Astrocyte (in vitro differentiated cells and primary cell): ENCODE measurements at regions not wholly inside any gene's neighbourhood (a gene's known extent, or its start where the extent isn't known, plus 50 kb on each side); places are given as distances from the start of the nearest gene placed in this dataset.
A peak's percentile ranks its signal among the peaks of the same experiment; 100 is the strongest.

Experiments
- DNase-seq: peaks from one replicate; pipeline ENCODE4 v3.0.0-alpha.2; 2010; ENCODE audit warnings: low read depth
- FAIRE-seq: peaks from 2 replicates; lab custom pipeline; 2011; peaks lifted over from hg19 to GRCh38; lab: Jason Lieb, UNC
- H2AFZ ChIP-seq: 2 replicates; pipeline ENCODE4 v1.6.0; 2012; ENCODE audit warnings: low read depth, low read length, inconsistent platforms
- H3K27ac ChIP-seq: 2 replicates; pipeline ENCODE4 v1.5.1; 2011; ENCODE audit warnings: low read depth, low read length, inconsistent platforms
- H3K27me3 ChIP-seq: 2 replicates; pipeline ENCODE4 v1.6.0; 2011; ENCODE audit warnings: low read length, inconsistent platforms; ENCODE audit not compliant: insufficient read depth
- H3K36me3 ChIP-seq: 2 replicates; pipeline ENCODE4 v1.5.1; 2011; ENCODE audit warnings: low read length, inconsistent platforms; ENCODE audit not compliant: insufficient read depth
- H3K4me1 ChIP-seq: 2 replicates; pipeline ENCODE4 v1.5.1; 2011; ENCODE audit warnings: low read length, inconsistent platforms; ENCODE audit not compliant: insufficient read depth
- H3K4me2 ChIP-seq: 2 replicates; pipeline ENCODE4 v1.6.0; 2012; ENCODE audit warnings: low read length, inconsistent platforms
- H3K4me3 ChIP-seq: 2 replicates; pipeline ENCODE4 v1.5.1; 2011; ENCODE audit warnings: low read depth, mild to moderate bottlenecking, low read length, inconsistent platforms; ENCODE audit not compliant: insufficient read depth
- H3K79me2 ChIP-seq: 2 replicates; pipeline ENCODE4 v1.6.0; 2012; ENCODE audit warnings: mild to moderate bottlenecking, low read length, inconsistent platforms; ENCODE audit not compliant: insufficient read depth
- H3K9ac ChIP-seq: 2 replicates; pipeline ENCODE4 v1.6.0; 2012; ENCODE audit warnings: mild to moderate bottlenecking, low read length, inconsistent platforms
- H3K9me3 ChIP-seq: 2 replicates; pipeline ENCODE4 v1.5.1; 2012; ENCODE audit warnings: low read depth, mild to moderate bottlenecking, low read length, inconsistent platforms; ENCODE audit not compliant: insufficient read depth
- H4K20me1 ChIP-seq: 2 replicates; pipeline ENCODE4 v1.6.0; 2012; ENCODE audit warnings: low read length, inconsistent platforms; ENCODE audit not compliant: insufficient read depth
- H3K27ac Mint-ChIP-seq: one replicate; pipeline ENCODE4 v1.8.0; 2021; ENCODE audit warnings: mild to moderate bottlenecking, mixed read lengths; ENCODE audit not compliant: unreplicated experiment
- H3K27me3 Mint-ChIP-seq: one replicate; pipeline ENCODE4 v1.8.0; 2021; ENCODE audit warnings: low read depth, mixed read lengths; ENCODE audit not compliant: unreplicated experiment
- H3K36me3 Mint-ChIP-seq: one replicate; pipeline ENCODE4 v1.8.0; 2021; ENCODE audit warnings: low read depth, mixed read lengths; ENCODE audit not compliant: unreplicated experiment
- H3K4me1 Mint-ChIP-seq: one replicate; pipeline ENCODE4 v1.8.0; 2021; ENCODE audit warnings: low read depth, mixed read lengths; ENCODE audit not compliant: unreplicated experiment
- H3K4me3 Mint-ChIP-seq: one replicate; pipeline ENCODE4 v1.8.0; 2021; ENCODE audit warnings: mild to moderate bottlenecking, moderate library complexity, mixed read lengths; ENCODE audit not compliant: unreplicated experiment
- H3K9me3 Mint-ChIP-seq: one replicate; pipeline ENCODE4 v1.8.0; 2021; ENCODE audit warnings: mild to moderate bottlenecking, mixed read lengths; ENCODE audit not compliant: unreplicated experiment
- EZH2 ChIP-seq: IDR thresholded peaks from 2 replicates; pipeline ENCODE4 v1.6.1; 2012; ENCODE audit warnings: mild to moderate bottlenecking, low read length, inconsistent platforms; ENCODE audit not compliant: insufficient read depth
- TF ChIP-seq, protein P1 (sequence below): IDR thresholded peaks from 2 replicates; pipeline ENCODE4 v1.5.1; 2011; ENCODE audit warnings: low read depth, mild to moderate bottlenecking, inconsistent platforms, low read length, moderate library complexity; ENCODE audit not compliant: insufficient read depth

DNA sequence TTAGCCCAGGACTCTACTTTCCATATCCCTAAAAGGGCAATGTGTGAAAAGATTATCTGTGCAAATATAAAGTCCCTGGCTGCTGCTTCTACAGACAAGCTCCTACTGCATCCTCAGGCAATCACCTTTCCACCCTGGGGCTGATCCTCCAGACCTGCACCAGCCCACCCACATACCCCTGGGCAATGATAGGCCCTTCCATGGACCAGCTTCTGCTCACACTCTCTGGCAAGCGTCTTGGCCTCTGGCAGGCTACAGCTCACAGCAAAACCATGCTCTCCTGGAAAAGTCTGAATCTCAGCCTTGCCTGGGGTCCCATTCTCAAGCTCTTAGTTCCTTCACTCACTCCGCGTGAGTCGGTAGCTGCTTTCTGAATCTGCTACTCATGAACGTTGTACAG is 69.5 kb downstream of the IGLL5 start:
- no peak for FAIRE-seq
- H3K9ac ChIP-seq = no peak overlapping the region

DNA sequence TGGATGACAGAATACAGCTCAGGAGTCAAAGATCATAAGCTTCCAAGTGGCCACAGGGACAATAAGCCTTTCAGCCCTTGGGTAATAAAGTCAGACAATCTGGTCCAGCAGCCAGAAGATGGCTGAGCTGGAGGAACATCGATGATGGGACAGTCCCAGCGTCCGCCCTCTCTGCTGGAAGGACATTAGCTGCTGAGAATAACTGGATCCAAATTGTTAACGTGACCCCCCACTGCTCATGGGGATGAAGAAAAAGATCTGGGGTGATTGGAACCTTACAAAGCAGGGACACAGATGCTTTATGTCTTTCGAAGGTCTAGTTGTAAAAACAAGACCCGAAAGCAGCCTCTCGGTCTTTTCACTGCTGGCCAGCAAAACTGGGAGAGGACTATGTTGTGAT is 71.0 kb downstream of the IGLL5 start:
- Histone ChIP-seq H3K9ac (no peak overlapping the region), H3K4me3 (no peak overlapping the region), H3K4me1 (no peaks in the 10 kb centered on the region), H3K9me3 (no peaks in the 10 kb centered on the region), H3K79me2 (no peaks in the 10 kb centered on the region), H3K36me3 (no peaks in the 10 kb centered on the region), H2AFZ (no peak overlapping the region), H3K4me2 (no peak overlapping the region), H3K27me3 (peaks cover 7% of the 10 kb centered on the region), H4K20me1 (peaks cover 5% of the 10 kb centered on the region), H3K27ac (no peak overlapping the region)
- FAIRE-seq (no peak), DNase-seq (no peak)
- H3K4me1 Mint-ChIP-seq = no peaks in the 10 kb centered on the region
- peaks cover 6% of the 10 kb centered on the region for H3K9me3 Mint-ChIP-seq
- no peaks in the 10 kb centered on the region for H3K36me3 Mint-ChIP-seq
- H3K27me3 Mint-ChIP-seq = peaks cover 27% of the 10 kb centered on the region
- no peak overlapping the region for H3K27ac Mint-ChIP-seq
- TF ChIP-seq, protein P1, sequence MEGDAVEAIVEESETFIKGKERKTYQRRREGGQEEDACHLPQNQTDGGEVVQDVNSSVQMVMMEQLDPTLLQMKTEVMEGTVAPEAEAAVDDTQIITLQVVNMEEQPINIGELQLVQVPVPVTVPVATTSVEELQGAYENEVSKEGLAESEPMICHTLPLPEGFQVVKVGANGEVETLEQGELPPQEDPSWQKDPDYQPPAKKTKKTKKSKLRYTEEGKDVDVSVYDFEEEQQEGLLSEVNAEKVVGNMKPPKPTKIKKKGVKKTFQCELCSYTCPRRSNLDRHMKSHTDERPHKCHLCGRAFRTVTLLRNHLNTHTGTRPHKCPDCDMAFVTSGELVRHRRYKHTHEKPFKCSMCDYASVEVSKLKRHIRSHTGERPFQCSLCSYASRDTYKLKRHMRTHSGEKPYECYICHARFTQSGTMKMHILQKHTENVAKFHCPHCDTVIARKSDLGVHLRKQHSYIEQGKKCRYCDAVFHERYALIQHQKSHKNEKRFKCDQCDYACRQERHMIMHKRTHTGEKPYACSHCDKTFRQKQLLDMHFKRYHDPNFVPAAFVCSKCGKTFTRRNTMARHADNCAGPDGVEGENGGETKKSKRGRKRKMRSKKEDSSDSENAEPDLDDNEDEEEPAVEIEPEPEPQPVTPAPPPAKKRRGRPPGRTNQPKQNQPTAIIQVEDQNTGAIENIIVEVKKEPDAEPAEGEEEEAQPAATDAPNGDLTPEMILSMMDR = no peak
- no peak for TF ChIP-seq EZH2
- H3K4me3 Mint-ChIP-seq = no peak overlapping the region

More for the DNA sequence above, 69.5 kb downstream of the IGLL5 start:
- Histone ChIP-seq H3K4me3 (no peak overlapping the region), H3K4me1 (no peaks in the 10 kb centered on the region), H3K27ac (no peak overlapping the region), H3K4me2 (no peak overlapping the region), H3K79me2 (no peaks in the 10 kb centered on the region), H2AFZ (no peak overlapping the region), H3K36me3 (no peaks in the 10 kb centered on the region), H3K9me3 (no peaks in the 10 kb centered on the region), H3K27me3 (peaks cover 8% of the 10 kb centered on the region), H4K20me1 (peaks cover 5% of the 10 kb centered on the region)
- Mint-ChIP-seq H3K27ac (no peak overlapping the region), H3K4me3 (no peak overlapping the region), H3K27me3 (peaks cover 36% of the 10 kb centered on the region), H3K9me3 (peaks cover 5% of the 10 kb centered on the region), H3K4me1 (no peaks in the 10 kb centered on the region), H3K36me3 (no peaks in the 10 kb centered on the region)
- no peak for DNase-seq
- TF ChIP-seq, protein P1 = no peak
- no peak for TF ChIP-seq EZH2

DNA sequence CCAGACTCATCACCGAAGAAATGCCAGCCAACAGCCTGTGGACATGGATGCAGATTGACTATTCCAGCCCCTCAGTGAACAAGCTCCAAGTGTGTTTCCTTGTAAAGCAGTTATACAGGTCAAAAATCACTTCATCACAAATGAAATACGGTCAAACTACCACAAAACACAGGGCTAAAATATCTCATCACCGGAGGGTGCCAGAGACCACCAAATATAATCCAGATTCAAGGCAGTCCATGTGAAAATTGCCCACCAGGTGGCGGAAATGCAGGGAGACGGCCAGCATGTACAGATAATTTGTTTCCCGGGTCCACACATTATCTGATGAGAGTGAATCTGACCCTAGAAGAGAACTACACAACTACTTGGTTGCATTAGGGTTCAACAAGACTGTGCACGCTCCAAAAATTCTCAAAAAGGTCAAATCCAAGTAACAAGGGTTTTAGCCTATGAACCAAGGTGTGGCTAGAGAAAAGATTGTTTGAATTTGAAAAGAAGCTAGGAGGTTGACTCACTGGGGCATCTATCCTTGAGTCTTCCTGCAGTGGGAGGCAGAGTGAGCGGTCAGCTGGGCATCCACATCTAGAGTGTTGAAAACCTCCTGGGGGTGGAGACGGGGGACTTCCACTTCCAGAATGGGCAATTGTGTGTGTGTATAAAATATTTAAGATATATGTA is 71.7 kb downstream of the IGLL5 start:
- Histone ChIP-seq H3K9ac (no peak overlapping the region), H4K20me1 (peaks cover 5% of the 10 kb centered on the region), H3K79me2 (no peaks in the 10 kb centered on the region), H3K4me1 (no peaks in the 10 kb centered on the region), H3K27me3 (peaks cover under 1% of the 10 kb centered on the region), H3K4me3 (no peak overlapping the region), H3K9me3 (no peaks in the 10 kb centered on the region), H3K27ac (no peak overlapping the region), H3K4me2 (no peak overlapping the region), H2AFZ (no peak overlapping the region), H3K36me3 (no peaks in the 10 kb centered on the region)
- H3K4me1 Mint-ChIP-seq = no peaks in the 10 kb centered on the region
- H3K4me3 Mint-ChIP-seq = no peak overlapping the region
- peaks cover 26% of the 10 kb centered on the region for H3K27me3 Mint-ChIP-seq
- no peaks in the 10 kb centered on the region for H3K36me3 Mint-ChIP-seq
- no peak for TF ChIP-seq EZH2
- TF ChIP-seq, protein P1 = peak; percentile 97
- H3K27ac Mint-ChIP-seq = no peak overlapping the region
- DNase-seq (peak; percentile 42), FAIRE-seq (peak; percentile 56)
- peaks cover 11% of the 10 kb centered on the region for H3K9me3 Mint-ChIP-seq
